ENCODE measurements at regions not wholly inside any gene's neighbourhood (a gene's known extent, or its start where the extent isn't known, plus 50 kb on each side); places are given as distances from the start of the nearest gene placed in this dataset.

GRCh38 chr3:18656866-18657265 lies 231.7 kb upstream of the SATB1 start:
- H3K4me3 Mint-ChIP-seq, result no peak overlapping the region
- intact Hi-C loops (cut with micrococcal nuclease), result loop anchor here (1.0 kb wide), 2 partner anchors 22 to 82 kb away; no protein-coding TSS in a partner anchor
- no peaks in the 10 kb centered on the region for H3K27me3 Mint-ChIP-seq (ENCODE audit: low read depth)
- H3K36me3 Mint-ChIP-seq (ENCODE audit: low read depth), result peaks cover 4% of the 10 kb centered on the region
- H3K27ac Mint-ChIP-seq, result peak overlapping the region; percentile 62
- H3K9me3 Mint-ChIP-seq, result peaks cover 7% of the 10 kb centered on the region
- peak; percentile 16 for DNase-seq
- CTCF ChIA-PET, result interaction anchor here (0.6 to 2.1 kb wide), 9 partner anchors 8 to 130 kb away, joined by 3 to 6 read pairs (median 4); no protein-coding TSS in a partner anchor
- H3K4me1 Mint-ChIP-seq (ENCODE audit: low read depth), result peaks cover 61% of the 10 kb centered on the region

GRCh38 chr3:18656410-18656809 lies 231.3 kb upstream of the SATB1 start:
- H3K9me3 Mint-ChIP-seq, result peaks cover 5% of the 10 kb centered on the region
- H3K4me1 Mint-ChIP-seq (ENCODE audit: low read depth), result peaks cover 63% of the 10 kb centered on the region
- H3K27me3 Mint-ChIP-seq (ENCODE audit: low read depth), result no peaks in the 10 kb centered on the region
- no peak for DNase-seq
- peaks cover 4% of the 10 kb centered on the region for H3K36me3 Mint-ChIP-seq (ENCODE audit: low read depth)
- CTCF ChIA-PET, result interaction anchor here (0.6 to 1.9 kb wide), 7 partner anchors 13 to 129 kb away, joined by 3 to 5 read pairs (median 4); no protein-coding TSS in a partner anchor
- intact Hi-C loops (cut with micrococcal nuclease), result no loop called here
- no peak overlapping the region for H3K4me3 Mint-ChIP-seq
- peak overlapping the region; percentile 62 for H3K27ac Mint-ChIP-seq

GRCh38 chr3:18655827-18656226 lies 230.7 kb upstream of the SATB1 start:
- Mint-ChIP-seq H3K9me3 (no peaks in the 10 kb centered on the region), H3K36me3 (ENCODE audit: low read depth) (no peaks in the 10 kb centered on the region), H3K4me1 (ENCODE audit: low read depth) (peaks cover 62% of the 10 kb centered on the region), H3K27ac (no peak overlapping the region), H3K27me3 (ENCODE audit: low read depth) (no peaks in the 10 kb centered on the region), H3K4me3 (no peak overlapping the region)
- CTCF ChIA-PET, result interaction anchor here (0.7 to 1.9 kb wide), 7 partner anchors 14 to 102 kb away, joined by 3 to 5 read pairs (median 3); no protein-coding TSS in a partner anchor
- intact Hi-C loops (cut with micrococcal nuclease), result no loop called here
- no peak for DNase-seq

GRCh38 chr3:18652781-18653180 lies 227.6 kb upstream of the SATB1 start:
- no peak overlapping the region for H3K4me3 Mint-ChIP-seq
- no peaks in the 10 kb centered on the region for H3K27me3 Mint-ChIP-seq (ENCODE audit: low read depth)
- no peak overlapping the region for H3K27ac Mint-ChIP-seq
- H3K4me1 Mint-ChIP-seq (ENCODE audit: low read depth), result peaks cover 69% of the 10 kb centered on the region
- H3K9me3 Mint-ChIP-seq, result no peaks in the 10 kb centered on the region
- DNase-seq, result no peak
- CTCF ChIA-PET, result interaction anchor here (1.0 kb wide), 1 partner anchor 10 kb away, joined by 4 read pairs; no protein-coding TSS in a partner anchor
- intact Hi-C loops (cut with micrococcal nuclease), result no loop called here
- no peaks in the 10 kb centered on the region for H3K36me3 Mint-ChIP-seq (ENCODE audit: low read depth)

- CTCF ChIA-PET, result no interaction called here
- no peak overlapping the region for H3K4me3 Mint-ChIP-seq
- no peak for DNase-seq
- peaks cover 65% of the 10 kb centered on the region for H3K4me1 Mint-ChIP-seq (ENCODE audit: low read depth)
- H3K36me3 Mint-ChIP-seq (ENCODE audit: low read depth), result no peaks in the 10 kb centered on the region
- no peaks in the 10 kb centered on the region for H3K27me3 Mint-ChIP-seq (ENCODE audit: low read depth)
- intact Hi-C loops (cut with micrococcal nuclease), result loop anchor here (1.0 kb wide), 2 partner anchors 15 to 150 kb away; no protein-coding TSS in a partner anchor
- H3K27ac Mint-ChIP-seq, result peak overlapping the region; percentile 92
- H3K9me3 Mint-ChIP-seq, result no peaks in the 10 kb centered on the region
Observed at GRCh38 chr3:18650731-18651130, 225.6 kb upstream of the SATB1 start.

- H3K4me1 Mint-ChIP-seq (ENCODE audit: low read depth), result peaks cover 74% of the 10 kb centered on the region
- CTCF ChIA-PET, result interaction anchor here (0.5 to 1.6 kb wide), 9 partner anchors 8 to 209 kb away, joined by 3 to 9 read pairs (median 4); no protein-coding TSS in a partner anchor
Observed at GRCh38 chr3:18649666-18650363, 224.7 kb upstream of the SATB1 start.

GRCh38 chr3:18648868-18649462 lies 223.8 kb upstream of the SATB1 start:
- Mint-ChIP-seq H3K9me3 (no peaks in the 10 kb centered on the region), H3K27me3 (ENCODE audit: low read depth) (no peaks in the 10 kb centered on the region), H3K4me3 (no peak overlapping the region), H3K27ac (peak overlapping the region; percentile 92), H3K36me3 (ENCODE audit: low read depth) (no peaks in the 10 kb centered on the region), H3K4me1 (ENCODE audit: low read depth) (peaks cover 80% of the 10 kb centered on the region)
- intact Hi-C loops (cut with micrococcal nuclease), result loop anchor here (1.0 to 5.0 kb wide), 11 partner anchors 20 to 340 kb away; partner anchors contain the start of gene SATB1
- no peak for DNase-seq
- CTCF ChIA-PET, result interaction anchor here (0.5 to 1.6 kb wide), 12 partner anchors 9 to 208 kb away, joined by 3 to 9 read pairs (median 4); no protein-coding TSS in a partner anchor

More at GRCh38 chr3:18649666-18650363, 224.7 kb upstream of the SATB1 start:
- intact Hi-C loops (cut with micrococcal nuclease), result loop anchor here (1.0 to 5.0 kb wide), 12 partner anchors 19 to 339 kb away; partner anchors contain the start of gene SATB1
- Mint-ChIP-seq H3K27ac (peak overlapping the region; percentile 92), H3K4me3 (no peak overlapping the region), H3K36me3 (ENCODE audit: low read depth) (no peaks in the 10 kb centered on the region), H3K9me3 (no peaks in the 10 kb centered on the region), H3K27me3 (ENCODE audit: low read depth) (no peaks in the 10 kb centered on the region)
- peak; percentile 87 for DNase-seq

DNA sequence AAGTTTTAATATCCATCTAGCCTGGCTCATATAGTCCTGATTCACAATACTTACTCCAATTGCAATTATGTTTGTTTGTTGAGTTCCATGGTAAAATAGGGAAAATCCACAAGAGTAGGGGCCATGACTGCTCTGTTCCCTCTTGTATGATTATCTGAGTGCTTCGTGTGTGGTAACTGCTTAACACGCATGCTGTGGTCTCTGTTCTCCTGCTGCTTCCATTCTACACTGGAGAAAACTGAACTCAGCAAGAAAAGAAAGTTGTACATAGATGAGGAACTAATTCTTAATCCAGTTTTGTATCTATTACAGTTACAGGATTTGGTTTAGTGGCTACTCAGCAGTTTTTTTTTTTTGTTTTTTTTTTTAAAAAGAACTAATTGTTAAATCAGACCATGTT lies 223.0 kb upstream of the SATB1 start:
- Mint-ChIP-seq H3K4me1 (ENCODE audit: low read depth) (peaks cover 86% of the 10 kb centered on the region), H3K27me3 (ENCODE audit: low read depth) (no peaks in the 10 kb centered on the region), H3K4me3 (no peak overlapping the region), H3K36me3 (ENCODE audit: low read depth) (no peaks in the 10 kb centered on the region), H3K27ac (peak overlapping the region; percentile 92), H3K9me3 (no peaks in the 10 kb centered on the region)
- no peak for DNase-seq
- intact Hi-C loops (cut with micrococcal nuclease), result loop anchor here (2.0 to 5.0 kb wide), 3 partner anchors 221 to 341 kb away; partner anchors contain the start of gene SATB1
- CTCF ChIA-PET, result interaction anchor here (0.6 to 1.6 kb wide), 4 partner anchors 31 to 131 kb away, joined by 3 to 9 read pairs (median 4); no protein-coding TSS in a partner anchor

- Mint-ChIP-seq H3K9me3 (peaks cover 6% of the 10 kb centered on the region), H3K4me1 (ENCODE audit: low read depth) (peaks cover 78% of the 10 kb centered on the region), H3K36me3 (ENCODE audit: low read depth) (peaks cover 2% of the 10 kb centered on the region), H3K4me3 (no peak overlapping the region), H3K27me3 (ENCODE audit: low read depth) (no peaks in the 10 kb centered on the region), H3K27ac (peak overlapping the region; percentile 48)
- CTCF ChIA-PET, result interaction anchor here (1.1 to 1.2 kb wide), 3 partner anchors 26 to 86 kb away, joined by 3 read pairs; no protein-coding TSS in a partner anchor
- intact Hi-C loops (cut with micrococcal nuclease), result loop anchor here (1.0 to 5.0 kb wide), 4 partner anchors 34 to 218 kb away; partner anchors contain the start of gene SATB1
- DNase-seq, result peak; percentile 82
Observed at GRCh38 chr3:18645619-18646018, 220.5 kb upstream of the SATB1 start.

GRCh38 chr3:18643281-18643680 lies 218.1 kb upstream of the SATB1 start:
- intact Hi-C loops (cut with micrococcal nuclease), result loop anchor here (1.0 kb wide), 1 partner anchor 70 kb away; no protein-coding TSS in a partner anchor
- no peak overlapping the region for H3K4me3 Mint-ChIP-seq
- peaks cover 2% of the 10 kb centered on the region for H3K36me3 Mint-ChIP-seq (ENCODE audit: low read depth)
- peak overlapping the region; percentile 69 for H3K27ac Mint-ChIP-seq
- H3K27me3 Mint-ChIP-seq (ENCODE audit: low read depth), result no peaks in the 10 kb centered on the region
- CTCF ChIA-PET, result interaction anchor here (0.7 to 1.3 kb wide), 3 partner anchors 69 to 200 kb away, joined by 3 to 4 read pairs (median 3); no protein-coding TSS in a partner anchor
- peaks cover 60% of the 10 kb centered on the region for H3K4me1 Mint-ChIP-seq (ENCODE audit: low read depth)
- peaks cover 6% of the 10 kb centered on the region for H3K9me3 Mint-ChIP-seq
- DNase-seq, result peak; percentile 36

DNA sequence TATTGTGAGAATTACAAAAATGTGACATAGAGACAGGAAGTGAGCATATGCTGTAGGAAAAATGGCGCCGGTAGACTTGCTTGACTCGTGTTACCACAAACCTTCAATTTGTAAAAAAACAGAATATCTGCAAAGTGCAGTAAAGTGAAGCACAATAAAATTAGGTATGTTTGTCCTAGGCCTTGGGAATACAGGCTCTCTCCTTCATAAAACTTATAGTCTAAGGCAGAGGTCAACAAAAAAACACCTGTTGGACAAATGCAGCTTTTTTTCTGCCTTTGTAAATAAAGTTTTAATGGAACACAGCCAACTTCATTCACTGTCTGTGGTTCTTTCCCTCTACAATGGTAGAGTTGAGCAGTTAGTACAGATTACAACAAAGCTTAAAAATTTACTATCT lies 216.8 kb upstream of the SATB1 start:
- intact Hi-C loops (cut with micrococcal nuclease), result no loop called here
- no peaks in the 10 kb centered on the region for H3K27me3 Mint-ChIP-seq (ENCODE audit: low read depth)
- DNase-seq, result no peak
- H3K36me3 Mint-ChIP-seq (ENCODE audit: low read depth), result peaks cover 6% of the 10 kb centered on the region
- no peak overlapping the region for H3K4me3 Mint-ChIP-seq
- H3K9me3 Mint-ChIP-seq, result peaks cover 6% of the 10 kb centered on the region
- no peak overlapping the region for H3K27ac Mint-ChIP-seq
- CTCF ChIA-PET, result interaction anchor here (0.8 to 0.9 kb wide), 2 partner anchors 9 to 11 kb away, joined by 3 to 4 read pairs; no protein-coding TSS in a partner anchor
- peaks cover 47% of the 10 kb centered on the region for H3K4me1 Mint-ChIP-seq (ENCODE audit: low read depth)

GRCh38 chr3:18635215-18635614 lies 210.1 kb upstream of the SATB1 start:
- no peak overlapping the region for H3K4me3 Mint-ChIP-seq
- peaks cover 6% of the 10 kb centered on the region for H3K9me3 Mint-ChIP-seq
- H3K4me1 Mint-ChIP-seq (ENCODE audit: low read depth), result peaks cover 3% of the 10 kb centered on the region
- intact Hi-C loops (cut with micrococcal nuclease), result no loop called here
- peaks cover 4% of the 10 kb centered on the region for H3K36me3 Mint-ChIP-seq (ENCODE audit: low read depth)
- CTCF ChIA-PET, result no interaction called here
- no peaks in the 10 kb centered on the region for H3K27me3 Mint-ChIP-seq (ENCODE audit: low read depth)
- H3K27ac Mint-ChIP-seq, result no peak overlapping the region
- DNase-seq, result no peak

All from activated naive CD4-positive, alpha-beta T cell treated with anti-CD3 and anti-CD28 coated beads for 36 hours (primary cell).